GM18867 (cell line): ENCODE measurements at regions not wholly inside any gene's neighbourhood (a gene's known extent, or its start where the extent isn't known, plus 50 kb on each side); places are given as distances from the start of the nearest gene placed in this dataset.
"Not testable (repeated sequence)": the region's sequence is repeated elsewhere in the genome, so short reads cannot be mapped to it uniquely, and the experiment has no call there.

ENCODE experiments used
- ATAC-seq: cut with Tn5 transposase; IDR thresholded peaks from one replicate; pipeline ENCODE4 v1.9.1; 2021; ENCODE audit warnings: mild to moderate bottlenecking, moderate library complexity; ENCODE audit not compliant: unreplicated experiment

GRCh38 chr20:11687546-11688292 lies 230.0 kb upstream of the BTBD3 start:
- no peak for ATAC-seq

- no peak for ATAC-seq
Observed at GRCh38 chr20:11689262-11689661, 228.4 kb upstream of the BTBD3 start.

GRCh38 chr20:11691766-11692165 lies 225.9 kb upstream of the BTBD3 start:
- ATAC-seq, result no peak

DNA sequence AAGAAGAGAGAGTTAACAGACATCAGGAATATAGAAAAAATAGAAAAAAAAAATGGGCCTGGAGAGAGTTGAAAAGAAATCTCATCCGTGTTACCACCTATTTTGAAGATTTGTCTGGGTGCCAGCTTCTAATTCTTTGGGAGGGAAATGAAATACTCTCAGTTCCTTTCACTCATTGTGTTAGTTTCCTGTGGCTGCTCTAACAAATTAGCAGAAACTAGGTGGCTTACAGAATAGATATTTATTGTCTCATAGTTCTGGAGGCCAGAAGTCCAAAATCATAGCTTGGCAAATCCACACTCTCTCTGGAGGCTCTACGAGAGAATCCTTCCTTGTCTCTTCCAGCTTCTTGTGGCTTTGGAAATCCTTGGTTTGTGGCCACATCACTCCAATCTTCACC lies 225.1 kb upstream of the BTBD3 start:
- no peak for ATAC-seq

- no peak for ATAC-seq
Observed at GRCh38 chr20:11694467-11694866, 223.2 kb upstream of the BTBD3 start.

GRCh38 chr20:11697055-11697454 lies 220.6 kb upstream of the BTBD3 start:
- ATAC-seq, result no peak

- no peak for ATAC-seq
Observed at GRCh38 chr20:11697646-11698045, 220.0 kb upstream of the BTBD3 start.

- ATAC-seq, result no peak
Observed at GRCh38 chr20:11698124-11698523, 219.6 kb upstream of the BTBD3 start.

DNA sequence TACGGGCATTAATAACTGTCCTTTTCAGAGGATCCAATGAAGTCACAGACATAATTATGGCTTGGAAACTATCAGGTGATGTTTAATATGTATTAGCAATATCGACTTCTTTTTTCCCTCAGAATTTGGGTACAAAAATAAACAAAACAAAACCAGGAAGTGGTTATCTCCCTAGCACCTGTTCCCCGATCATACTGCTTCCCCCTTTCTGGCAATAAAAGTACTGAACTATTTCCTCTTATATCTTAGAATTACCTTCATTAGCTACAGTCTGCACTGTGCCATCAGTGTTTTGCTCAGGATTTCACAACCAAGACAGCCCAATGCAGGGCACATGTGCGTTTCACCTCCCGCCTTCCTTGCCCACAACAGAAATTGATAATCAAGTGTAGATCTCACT lies 216.9 kb upstream of the BTBD3 start:
- ATAC-seq, result no peak

- ATAC-seq, result no peak
Observed at GRCh38 chr20:11702721-11703518, 214.8 kb upstream of the BTBD3 start.

DNA sequence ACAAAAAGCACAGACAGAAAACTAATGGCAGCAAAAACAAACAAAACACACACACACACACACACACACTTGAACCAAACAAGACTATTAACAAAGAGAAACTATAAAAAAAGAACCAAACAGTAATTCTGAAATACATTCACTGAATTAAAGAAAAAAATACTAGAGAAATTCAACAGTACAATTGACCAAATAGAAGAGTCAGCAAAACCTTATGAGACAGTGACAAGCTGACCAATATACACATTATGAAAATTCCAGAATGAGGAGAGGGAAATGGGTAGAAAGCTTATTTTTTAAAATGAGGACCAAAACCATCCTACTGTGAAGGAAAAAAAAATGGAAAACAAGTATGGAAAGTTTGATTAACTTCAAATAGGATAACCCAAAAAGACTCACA lies 212.2 kb upstream of the BTBD3 start:
- ATAC-seq, result no peak

GRCh38 chr20:11708223-11708622 lies 209.5 kb upstream of the BTBD3 start:
- not testable (repeated sequence) for ATAC-seq

DNA sequence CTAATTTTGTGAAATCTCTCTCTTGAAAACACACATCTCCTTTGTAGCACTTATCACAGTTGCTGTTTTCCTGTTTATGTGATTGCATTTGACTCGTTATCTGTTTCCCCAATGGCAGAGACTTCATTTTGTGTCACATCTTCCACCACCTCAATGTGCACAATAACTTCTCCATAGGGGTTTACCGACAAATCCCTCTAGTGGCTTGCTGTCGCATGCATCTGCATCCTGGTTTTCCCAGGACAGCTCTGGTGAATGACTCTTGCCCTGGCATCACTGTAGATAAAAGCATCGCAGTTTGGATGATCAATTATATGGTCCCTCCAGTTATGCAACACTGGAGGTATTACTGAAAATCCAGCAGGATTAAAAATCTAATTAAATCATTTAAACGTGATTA lies 206.5 kb upstream of the BTBD3 start:
- ATAC-seq, result no peak

DNA sequence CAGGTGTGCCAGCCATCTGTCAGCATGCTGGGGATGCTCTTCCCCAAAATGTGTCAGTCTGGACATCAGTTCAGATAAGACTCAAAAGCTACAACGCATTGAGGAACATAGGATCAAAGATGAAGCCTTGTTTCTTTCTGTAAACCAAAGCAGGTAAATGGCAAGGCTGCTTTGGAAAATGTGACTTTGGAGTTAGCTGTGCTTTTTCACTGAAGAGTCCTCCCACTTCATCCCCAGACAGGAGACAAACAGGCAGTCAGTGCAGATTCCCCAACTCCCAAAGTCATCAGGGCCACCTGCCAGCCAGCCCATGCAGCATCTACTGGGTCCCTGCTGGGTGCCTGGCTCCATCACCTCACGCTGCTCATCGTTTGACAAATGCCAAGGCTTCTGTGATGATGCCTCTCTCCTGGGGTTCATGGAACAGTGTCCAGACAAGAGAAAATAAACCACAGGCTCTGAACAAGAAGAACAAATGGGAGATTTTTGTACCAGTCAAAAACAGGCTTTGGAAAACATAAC lies 205.0 kb upstream of the BTBD3 start:
- no peak for ATAC-seq

- no peak for ATAC-seq
Observed at GRCh38 chr20:11714886-11715285, 202.8 kb upstream of the BTBD3 start.

- ATAC-seq, result no peak
Observed at GRCh38 chr20:11716239-11716944, 201.3 kb upstream of the BTBD3 start.

GRCh38 chr20:11716945-11717248 lies 200.8 kb upstream of the BTBD3 start:
- ATAC-seq, result no peak

DNA sequence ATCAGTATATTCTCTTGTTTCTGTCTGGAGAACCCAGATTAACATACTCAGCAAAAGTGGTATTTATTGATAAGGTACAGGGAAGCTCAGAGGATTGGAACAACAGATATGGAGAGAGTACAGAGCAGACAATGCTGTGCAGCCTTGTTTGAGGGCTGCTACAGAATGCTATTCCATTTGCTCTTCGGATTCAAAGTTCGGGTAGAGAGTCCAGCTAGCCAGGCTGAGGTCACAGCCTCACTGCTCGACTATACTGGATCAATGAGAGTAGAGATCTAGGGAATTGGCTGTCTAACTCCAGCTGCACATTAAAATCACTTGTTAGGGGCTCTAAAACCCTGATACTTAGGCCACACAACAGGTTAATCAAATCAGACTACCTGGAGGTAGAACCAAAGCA lies 200.1 kb upstream of the BTBD3 start:
- no peak for ATAC-seq

- no peak for ATAC-seq
Observed at GRCh38 chr20:11718474-11719094, 199.1 kb upstream of the BTBD3 start.

DNA sequence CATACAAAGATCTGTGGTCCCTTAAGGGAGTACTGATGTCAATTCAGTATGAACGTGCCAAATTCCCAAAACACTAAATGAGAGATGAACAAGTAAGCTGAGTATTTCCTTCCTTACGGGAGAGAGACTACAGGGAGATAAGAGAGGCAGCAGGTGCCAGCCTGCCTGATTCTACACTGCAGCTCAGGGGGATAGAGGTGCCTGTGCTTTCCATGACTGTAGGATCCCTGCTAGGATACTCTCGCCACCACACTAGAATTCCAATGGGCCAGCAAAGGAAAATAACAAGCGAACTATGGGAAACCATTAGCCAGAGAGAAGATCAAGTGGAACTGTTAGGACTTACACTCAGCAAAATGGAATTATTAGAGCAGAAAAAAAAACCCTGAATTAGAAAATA lies 198.5 kb upstream of the BTBD3 start:
- ATAC-seq, result no peak

DNA sequence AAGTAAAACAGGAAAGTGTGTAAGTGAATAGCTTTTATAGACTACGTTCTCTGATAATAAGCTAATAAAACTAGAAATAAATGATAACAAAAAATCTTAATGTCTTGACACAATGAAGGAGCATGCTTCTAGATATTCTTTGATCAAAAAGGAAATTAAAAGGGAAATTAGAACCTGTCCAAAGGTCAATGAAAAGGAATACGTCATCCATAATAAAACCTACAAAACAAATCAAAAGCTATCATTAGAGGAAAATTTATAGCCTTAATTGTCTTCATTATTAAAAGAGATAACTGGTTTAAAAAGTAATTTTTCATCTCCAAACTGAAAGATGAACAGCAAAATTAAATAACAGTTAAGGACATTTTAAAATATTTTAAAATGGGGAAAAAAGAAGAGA lies 196.3 kb upstream of the BTBD3 start:
- ATAC-seq, result no peak
